OCI-LY7 (cell line): ENCODE measurements at regions not wholly inside any gene's neighbourhood (a gene's known extent, or its start where the extent isn't known, plus 50 kb on each side); places are given as distances from the start of the nearest gene placed in this dataset.

Source experiments
- CTCF ChIP-seq: fragments of 200-600 bp; sonication (generic); conservative IDR thresholded peaks from 2 replicates; pipeline ENCODE4 v1.5.1; 2014; ENCODE audit warnings: mild to moderate bottlenecking, antibody characterized with exemption, low read length, moderate library complexity, mixed read lengths
- EZH2phosphoT487 ChIP-seq: fragments of 200-600 bp; sonication (generic); IDR thresholded peaks from 2 replicates; pipeline ENCODE4 v1.6.1; 2018; ENCODE audit warnings: low read depth, borderline replicate concordance, mild to moderate bottlenecking, mixed run types, antibody characterized with exemption, low read length, moderate library complexity, mixed read lengths

GRCh38 chr7:68121655-68122054, 1125.0 kb downstream of the TYW1 start:
- TF ChIP-seq CTCF (no peak), EZH2phosphoT487 (no peak)
